Raji (cell line): ENCODE measurements at regions not wholly inside any gene's neighbourhood (a gene's known extent, or its start where the extent isn't known, plus 50 kb on each side); places are given as distances from the start of the nearest gene placed in this dataset.

ENCODE experiments used
- POLR2A ChIP-seq: IDR thresholded peaks from 2 replicates; pipeline ENCODE4 v1.6.1; 2011; ENCODE audit warnings: low read depth, low read length, control low read depth; ENCODE audit not compliant: insufficient read depth

DNA sequence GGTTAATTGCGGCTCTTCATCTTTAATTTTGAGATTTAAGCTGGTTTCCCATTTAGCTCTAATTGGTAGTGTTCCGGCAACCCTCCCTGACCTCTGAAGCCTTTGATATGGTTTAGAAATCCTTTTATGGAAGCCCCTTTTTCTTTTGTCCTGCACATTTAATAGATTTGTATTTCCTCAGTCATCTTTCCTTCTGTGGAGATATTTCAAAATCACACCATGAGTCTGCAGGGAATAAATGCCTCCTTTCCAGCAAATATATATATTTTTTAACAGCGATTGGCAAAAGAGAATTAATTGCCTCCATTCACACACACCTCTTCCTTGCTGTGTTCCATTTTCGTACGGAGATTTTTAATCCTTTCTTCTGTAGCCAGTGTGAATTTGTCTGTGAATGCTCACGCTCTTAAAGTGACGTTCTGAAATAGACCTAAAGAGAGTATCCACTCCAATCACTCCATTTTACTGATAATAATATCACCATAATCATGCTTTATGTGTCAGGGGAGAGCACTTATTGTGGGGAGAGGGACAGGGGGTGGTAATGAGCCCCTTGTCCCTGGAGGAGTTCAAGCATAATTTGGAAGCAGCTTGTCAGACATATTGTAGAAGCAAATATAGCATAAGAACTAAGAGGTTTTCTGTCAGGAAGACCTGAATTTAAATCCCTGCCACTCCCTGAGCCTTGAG, 142.5 kb upstream of the SYT13 start:
- TF ChIP-seq POLR2A = no peak

DNA sequence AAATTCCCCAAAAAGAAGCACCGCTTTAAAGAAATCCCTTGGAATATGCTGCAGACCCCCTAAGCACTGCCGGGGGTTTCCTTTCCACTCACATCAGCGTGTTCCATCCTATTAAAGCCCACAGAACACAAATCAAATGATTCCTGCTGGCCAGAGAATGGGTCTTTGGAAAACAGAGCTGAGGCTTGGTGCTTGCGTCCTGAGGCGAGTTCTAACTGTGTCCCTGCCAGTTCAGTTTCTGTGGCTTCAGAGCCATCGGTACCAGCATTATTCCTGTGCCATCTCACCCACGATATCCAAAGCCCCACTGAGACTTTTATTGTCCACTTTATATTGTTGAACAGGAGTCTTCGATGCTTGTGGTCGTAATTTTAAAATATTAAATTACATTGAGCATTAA, 142.0 kb upstream of the SYT13 start:
- no peak for TF ChIP-seq POLR2A

DNA sequence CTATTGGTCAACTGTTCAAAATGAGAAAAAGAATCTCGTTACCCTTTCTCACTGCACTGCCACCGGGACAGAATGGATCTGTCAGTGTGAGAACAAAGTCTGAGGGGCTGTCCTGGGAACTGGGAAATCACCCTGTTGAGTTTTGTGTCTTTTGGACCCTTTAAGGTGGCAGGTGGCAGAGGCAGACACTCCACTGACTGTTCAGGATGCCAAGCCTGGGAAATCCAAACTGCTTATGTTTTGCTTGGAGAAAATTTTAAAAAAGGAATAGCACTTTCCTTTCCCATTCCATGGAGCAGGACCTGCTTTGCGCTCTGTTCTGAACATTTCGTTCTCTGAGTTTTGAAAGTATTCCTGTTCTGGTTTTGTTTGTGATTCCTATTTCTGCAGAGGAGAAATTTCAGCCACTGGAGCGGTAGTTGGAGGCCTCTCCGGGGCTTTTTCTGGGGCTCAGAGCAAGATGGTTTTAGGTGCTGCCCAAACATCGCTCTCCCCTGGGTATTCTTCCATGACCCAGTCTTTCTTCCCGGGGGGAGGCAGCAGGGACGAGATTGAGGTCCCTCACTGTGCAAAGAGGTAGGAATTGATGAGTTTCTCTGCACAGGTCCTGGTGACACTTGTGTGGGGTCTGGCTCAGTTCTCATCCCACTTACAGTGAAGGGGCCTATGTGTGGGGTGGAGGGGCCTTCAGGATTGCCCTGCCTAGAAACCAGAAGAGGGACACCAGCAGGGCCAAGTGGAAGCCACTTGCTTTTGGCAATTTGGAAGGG, 138.5 kb upstream of the SYT13 start:
- no peak for TF ChIP-seq POLR2A

DNA sequence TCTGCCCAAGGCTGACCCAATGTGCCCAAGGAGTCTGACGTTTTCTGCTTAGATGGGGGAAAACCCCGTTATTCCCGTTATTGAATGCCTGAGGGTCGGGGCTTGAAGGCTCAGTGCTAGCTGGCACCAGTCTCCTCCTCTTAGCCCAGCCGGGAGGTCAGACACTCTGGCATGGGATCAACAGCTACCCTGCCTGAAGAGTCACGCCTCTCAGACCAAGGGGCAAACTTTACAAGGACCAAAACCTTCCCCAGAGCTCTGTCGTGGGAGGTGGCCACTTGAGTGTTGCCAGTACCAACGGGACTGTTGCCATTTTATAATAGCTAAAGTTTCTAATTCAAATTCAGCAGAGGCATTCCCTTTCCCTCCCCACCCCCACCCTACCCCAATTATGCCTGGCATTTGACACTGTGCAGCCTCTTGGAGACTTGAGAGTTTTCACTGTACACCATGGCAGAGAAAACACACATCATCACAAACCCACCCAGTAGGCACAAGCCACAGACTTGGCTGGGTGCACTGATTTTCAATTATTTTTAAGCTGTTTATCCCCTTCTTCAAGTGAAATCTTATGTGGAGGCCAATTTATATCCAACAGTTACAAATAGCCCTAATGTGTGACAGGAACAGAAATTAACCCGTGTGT, 137.5 kb upstream of the SYT13 start:
- no peak for TF ChIP-seq POLR2A

DNA sequence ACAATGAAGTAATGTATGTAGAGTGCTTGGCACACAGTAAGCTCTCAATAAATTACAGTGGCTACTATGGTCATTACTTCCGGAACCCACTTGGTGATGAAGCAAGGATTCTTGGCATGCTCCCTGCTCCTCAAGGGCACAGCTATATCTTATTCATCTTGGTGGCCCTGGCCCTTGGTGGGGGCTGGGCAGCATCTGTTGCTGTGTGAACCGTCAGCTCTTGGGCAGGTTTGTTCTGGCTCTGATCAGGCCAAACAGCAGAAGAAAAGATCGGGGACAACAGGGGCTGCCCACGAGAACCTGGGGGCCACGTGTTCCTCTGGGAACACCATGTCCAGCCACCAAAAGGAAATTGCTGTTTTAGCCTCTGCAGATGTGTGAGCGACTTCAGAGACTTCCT, 136.9 kb upstream of the SYT13 start:
- no peak for TF ChIP-seq POLR2A

DNA sequence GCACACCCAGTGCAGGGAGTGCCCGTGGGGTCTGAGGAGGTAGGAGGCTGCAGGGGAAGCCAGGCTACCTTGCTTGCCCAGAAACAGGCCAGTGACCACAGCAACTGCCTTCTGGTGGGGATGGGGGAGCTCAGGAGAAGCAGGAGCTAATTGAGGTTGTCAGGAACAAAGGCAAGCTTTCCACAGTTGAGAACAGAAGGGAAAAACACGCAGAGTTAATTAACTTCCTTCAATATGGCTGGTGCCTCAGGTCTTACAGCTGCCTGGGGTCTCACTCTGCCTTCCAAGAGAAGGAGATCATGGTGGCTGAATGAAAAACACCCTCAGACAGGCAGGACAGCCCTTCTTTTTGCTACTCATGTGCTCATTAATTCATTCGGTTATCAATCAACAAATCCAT, 127.9 kb upstream of the SYT13 start:
- TF ChIP-seq POLR2A = no peak

DNA sequence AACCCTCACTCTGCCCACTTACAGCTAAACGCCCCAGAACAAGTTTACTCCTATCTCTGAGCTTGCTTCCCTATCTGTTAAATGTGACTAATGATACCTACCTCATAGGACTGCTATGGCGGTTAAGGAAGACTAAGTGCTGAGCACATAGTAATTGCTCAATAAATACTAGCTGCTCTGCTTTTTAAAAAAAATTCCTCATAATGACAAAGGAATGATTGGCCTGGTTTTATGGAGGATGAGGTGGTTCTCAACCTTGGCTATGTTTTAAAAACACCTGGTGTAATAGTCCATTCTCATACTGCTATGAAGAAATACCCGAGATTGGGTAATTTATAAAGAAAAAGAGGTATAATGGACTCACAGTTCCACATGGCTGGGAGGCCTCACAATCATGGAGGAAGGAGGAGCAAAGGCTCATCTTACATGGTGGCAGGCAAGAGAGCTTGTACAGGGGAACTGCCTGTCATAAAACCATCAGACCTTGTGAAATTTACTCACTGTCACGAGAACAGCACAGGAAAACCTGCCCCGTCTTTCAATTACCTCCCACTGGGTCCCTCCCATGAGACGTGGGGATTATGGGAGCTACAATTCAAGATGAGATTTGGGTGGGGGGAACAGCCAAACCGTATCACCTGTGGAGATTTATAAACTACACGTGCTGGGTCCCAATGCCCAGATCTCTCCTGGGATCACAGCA, 127.2 kb upstream of the SYT13 start:
- no peak for TF ChIP-seq POLR2A

DNA sequence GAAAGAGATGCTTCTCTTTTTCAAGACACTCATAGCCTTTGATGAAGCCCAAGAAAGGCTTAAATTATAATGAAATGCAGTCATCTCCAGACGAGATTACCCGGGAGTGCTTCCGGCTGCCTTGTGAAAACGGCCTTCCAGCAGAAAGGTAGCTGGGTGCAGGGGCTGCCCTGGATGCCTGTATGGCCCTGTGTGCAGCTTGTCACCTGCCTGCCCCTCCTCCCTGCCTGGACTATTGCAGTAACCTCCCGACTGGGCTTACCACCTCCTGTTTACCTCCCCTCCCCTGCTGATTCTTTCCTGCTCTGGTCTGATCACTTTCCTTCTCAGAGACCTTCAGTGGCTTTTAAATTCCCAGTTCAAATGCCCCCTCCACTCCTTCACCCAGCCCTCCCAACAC, 126.4 kb upstream of the SYT13 start:
- no peak for TF ChIP-seq POLR2A

DNA sequence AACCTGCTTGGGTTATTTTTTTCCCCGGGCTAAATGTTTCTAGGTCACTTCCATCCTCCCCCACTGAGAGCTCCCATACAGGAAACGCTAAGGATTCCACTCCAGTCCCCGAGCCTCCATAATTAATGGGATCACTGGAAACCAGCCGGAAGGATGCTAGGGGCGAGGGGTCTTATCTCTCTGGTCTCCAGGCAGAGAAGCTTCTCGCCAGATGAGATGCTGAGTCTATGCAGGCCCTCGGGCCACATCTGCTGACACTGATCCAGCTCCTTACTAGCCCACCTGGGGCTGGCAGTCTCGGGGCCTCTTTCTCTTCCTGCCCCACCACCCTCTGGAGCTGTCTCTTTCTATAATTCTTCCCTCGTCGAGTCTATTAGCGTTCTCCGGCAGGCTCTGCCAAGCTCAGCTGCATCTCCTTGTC, 125.9 kb upstream of the SYT13 start:
- TF ChIP-seq POLR2A = no peak

DNA sequence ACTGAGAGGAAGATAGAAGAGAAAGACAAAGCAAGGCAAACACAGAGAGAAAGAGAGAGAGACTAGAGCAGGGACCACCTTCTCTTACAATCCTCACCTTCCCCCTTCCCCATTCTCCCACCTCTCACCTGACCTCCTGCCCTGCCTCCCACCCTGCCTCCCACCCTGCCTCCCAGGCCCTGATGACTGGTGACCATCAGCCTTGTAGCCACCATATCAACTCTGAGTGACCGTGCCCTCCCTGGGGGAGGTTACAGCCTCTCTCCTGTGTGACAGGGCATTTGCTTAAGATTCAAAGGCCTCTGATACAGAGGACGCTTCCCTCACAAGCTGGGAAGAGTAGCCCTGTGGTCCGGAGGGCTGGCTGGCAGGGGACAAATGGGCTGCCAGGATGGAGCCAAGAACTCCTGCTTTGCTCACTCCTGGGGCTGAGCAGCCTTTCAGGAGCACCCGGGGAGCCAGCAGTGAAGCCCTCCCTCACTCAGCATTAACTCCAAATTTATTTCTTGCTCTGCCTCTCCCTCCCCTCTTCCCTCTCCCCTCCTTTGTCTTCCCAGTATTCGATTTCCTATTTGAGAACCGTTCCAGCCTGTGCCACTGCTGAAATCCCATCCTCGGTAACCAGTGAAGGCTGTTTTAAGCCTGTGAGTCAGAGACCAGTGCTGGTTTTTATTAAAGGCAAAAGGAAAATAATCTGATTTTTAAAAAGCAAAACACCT, 125.2 kb upstream of the SYT13 start:
- TF ChIP-seq POLR2A = no peak

DNA sequence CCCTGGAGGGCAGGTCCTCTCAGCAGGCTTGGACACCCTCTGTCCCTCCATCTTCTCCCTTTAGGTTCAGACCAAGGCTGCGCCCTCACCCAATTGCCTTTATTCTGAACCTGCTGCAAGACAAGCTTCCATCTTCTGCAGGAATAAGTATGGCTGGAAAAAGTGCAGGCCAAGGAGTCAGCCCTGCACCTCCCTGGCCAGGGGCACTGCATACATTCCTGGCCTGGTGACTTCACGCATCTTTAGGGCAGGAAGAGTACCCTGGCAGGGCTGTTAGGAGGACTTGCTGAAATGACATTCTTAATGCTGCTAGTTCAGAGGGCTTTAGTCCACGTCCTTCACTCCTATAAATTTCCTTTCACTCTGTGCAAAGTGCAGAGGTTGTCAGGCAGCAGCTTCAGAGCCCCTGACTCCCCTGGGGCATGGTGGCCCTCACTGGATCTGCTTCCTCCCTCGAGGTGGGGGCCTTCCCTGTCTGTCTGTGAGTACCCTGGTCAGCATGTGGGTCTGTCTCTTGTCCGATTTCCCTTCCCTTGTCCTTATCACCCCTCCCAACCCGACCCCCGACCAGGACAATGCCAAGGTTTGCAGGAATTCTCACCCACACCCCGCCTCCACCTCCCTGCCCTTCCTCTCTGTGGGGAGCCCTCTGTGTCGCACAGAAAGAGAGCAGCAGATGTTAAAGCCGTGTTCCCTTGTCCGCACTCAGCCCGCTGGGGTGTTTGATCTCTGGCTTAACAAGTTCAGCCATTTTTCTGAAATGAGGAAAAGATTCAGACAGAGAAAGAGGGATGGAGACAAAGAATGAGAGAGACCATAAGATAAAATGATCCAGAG, 124.5 kb upstream of the SYT13 start:
- TF ChIP-seq POLR2A = no peak

DNA sequence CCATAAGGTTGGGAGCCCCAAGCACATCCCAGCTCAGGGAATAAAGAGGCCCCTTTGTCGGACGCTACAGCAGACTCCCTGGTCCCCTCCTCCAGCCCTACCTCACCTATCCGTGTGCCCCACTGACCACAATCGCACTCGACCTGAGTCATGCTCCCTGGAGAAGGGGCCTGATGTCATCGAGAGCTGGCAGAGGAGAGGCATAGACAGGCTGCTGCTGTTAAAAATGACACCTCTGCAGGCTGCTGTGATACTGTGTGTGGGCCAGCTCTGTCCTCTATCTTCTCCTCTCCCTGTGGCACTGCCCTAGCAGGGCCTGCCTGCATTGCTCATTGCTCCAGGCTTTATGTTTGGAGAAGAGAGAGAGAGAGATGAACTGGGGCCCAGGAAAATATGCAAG, 123.4 kb upstream of the SYT13 start:
- TF ChIP-seq POLR2A = no peak

DNA sequence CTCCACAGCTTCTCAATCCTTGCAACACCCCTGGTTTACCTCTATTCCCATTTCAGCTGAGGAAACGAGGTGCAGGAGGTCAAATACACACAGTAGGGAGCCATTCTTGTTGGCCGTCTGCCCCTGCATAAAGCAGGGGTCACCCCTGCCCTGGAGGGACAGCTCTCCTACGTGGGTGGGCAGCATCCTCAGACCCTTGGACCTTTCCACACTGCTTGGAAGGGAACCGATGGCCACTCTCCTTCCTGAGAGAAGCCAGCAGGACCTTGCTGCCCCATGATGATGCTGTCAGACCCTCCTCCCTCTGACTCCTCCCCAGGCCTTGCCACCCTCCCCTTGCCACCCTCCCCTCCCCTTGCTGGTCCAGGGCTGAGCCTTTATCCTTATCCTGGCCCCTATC, 121.1 kb upstream of the SYT13 start:
- TF ChIP-seq POLR2A = no peak
